ENCODE measurements at regions not wholly inside any gene's neighbourhood (a gene's known extent, or its start where the extent isn't known, plus 50 kb on each side); places are given as distances from the start of the nearest gene placed in this dataset.

DNA sequence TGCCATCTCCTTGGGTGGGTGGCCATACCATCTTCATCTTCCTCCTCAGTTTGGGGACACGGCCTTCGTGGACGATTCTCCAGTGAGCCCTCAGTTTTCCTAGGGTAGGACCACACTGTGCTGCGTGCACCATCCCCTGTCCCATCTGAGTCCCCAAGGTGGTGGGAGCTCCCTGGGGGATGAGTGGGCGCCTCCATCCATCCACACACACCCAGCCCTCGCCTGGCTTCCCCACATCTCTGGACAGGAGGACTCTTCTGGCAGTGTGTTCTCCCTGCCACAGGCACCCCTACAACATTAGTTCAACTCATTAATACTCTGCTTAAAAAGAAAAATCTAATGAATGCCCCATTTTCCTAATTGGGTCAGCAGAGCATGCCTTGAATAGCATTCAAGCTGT, 408.5 kb downstream of the SHANK2 start:
- TF ChIP-seq CTCF (IDR thresholded peaks at IDR 0.05; ENCODE audit: poor library complexity) (no peak), EZH2phosphoT487 (IDR thresholded peaks at IDR 0.05; ENCODE audit: low read depth, severe bottlenecking, unreplicated experiment) (no peak)
